Nephron (organoid): ENCODE measurements at regions not wholly inside any gene's neighbourhood (a gene's known extent, or its start where the extent isn't known, plus 50 kb on each side); places are given as distances from the start of the nearest gene placed in this dataset.

ENCODE experiments used
- H3K27ac Mint-ChIP-seq, 3 experiments: 2 replicates each; pipeline ENCODE4 v1.8.0; 2020; ENCODE audit warnings: mixed read lengths in 3 of 3, mild to moderate bottlenecking in 2 of 3, moderate library complexity in 1 of 3
- H3K27me3 Mint-ChIP-seq: 2 replicates; pipeline ENCODE4 v1.8.0; 2021; ENCODE audit warnings: low read depth, mild to moderate bottlenecking, moderate library complexity, mixed read lengths
- H3K36me3 Mint-ChIP-seq: 2 replicates; pipeline ENCODE4 v1.8.0; 2020; ENCODE audit warnings: low read depth, mixed read lengths
- H3K4me1 Mint-ChIP-seq: 2 replicates; pipeline ENCODE4 v1.8.0; 2020; ENCODE audit warnings: mixed read lengths
- H3K4me3 Mint-ChIP-seq, 3 experiments: 2 replicates each; pipeline ENCODE4 v1.8.0; 2020; ENCODE audit warnings: mild to moderate bottlenecking in 3 of 3, mixed read lengths in 3 of 3, moderate library complexity in 2 of 3
- H3K9me3 Mint-ChIP-seq: 2 replicates; pipeline ENCODE4 v1.8.0; 2020; ENCODE audit warnings: mixed read lengths
- TF ChIP-seq, protein P1 (sequence below), 3 experiments: fragments of 200-600 bp; sonication (generic); IDR thresholded peaks; one replicate each; pipeline ENCODE4 v1.5.0; 2021; ENCODE audit warnings: antibody characterized with exemption in 3 of 3; ENCODE audit not compliant: unreplicated experiment in 3 of 3

DNA sequence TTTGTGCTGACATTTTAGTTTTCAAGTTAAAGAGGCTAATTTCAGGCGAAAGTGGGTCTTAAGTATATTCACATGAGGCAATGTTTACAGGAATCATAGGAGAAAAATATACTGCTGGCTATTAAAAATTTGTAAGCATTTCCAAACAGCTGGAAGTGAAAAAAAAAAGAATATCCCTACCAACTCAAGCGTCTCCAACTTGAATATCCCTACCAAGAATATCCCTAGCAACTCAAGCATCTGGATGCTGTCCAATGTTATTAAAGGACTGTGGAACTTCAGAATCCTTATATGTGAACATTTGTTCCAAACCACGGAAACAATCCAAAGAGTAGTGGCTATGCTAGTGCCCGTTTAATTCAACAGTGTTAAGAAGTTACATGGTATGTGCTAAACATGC is 1303.0 kb downstream of the GATA3 start:
- TF ChIP-seq, protein P1, sequence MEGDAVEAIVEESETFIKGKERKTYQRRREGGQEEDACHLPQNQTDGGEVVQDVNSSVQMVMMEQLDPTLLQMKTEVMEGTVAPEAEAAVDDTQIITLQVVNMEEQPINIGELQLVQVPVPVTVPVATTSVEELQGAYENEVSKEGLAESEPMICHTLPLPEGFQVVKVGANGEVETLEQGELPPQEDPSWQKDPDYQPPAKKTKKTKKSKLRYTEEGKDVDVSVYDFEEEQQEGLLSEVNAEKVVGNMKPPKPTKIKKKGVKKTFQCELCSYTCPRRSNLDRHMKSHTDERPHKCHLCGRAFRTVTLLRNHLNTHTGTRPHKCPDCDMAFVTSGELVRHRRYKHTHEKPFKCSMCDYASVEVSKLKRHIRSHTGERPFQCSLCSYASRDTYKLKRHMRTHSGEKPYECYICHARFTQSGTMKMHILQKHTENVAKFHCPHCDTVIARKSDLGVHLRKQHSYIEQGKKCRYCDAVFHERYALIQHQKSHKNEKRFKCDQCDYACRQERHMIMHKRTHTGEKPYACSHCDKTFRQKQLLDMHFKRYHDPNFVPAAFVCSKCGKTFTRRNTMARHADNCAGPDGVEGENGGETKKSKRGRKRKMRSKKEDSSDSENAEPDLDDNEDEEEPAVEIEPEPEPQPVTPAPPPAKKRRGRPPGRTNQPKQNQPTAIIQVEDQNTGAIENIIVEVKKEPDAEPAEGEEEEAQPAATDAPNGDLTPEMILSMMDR (IDR thresholded peaks at IDR 0.05; ENCODE audit: unreplicated experiment in 3 of 3): no peak
- H3K4me3 Mint-ChIP-seq: no peak overlapping the region
- no peaks in the 10 kb centered on the region for H3K9me3 Mint-ChIP-seq

DNA sequence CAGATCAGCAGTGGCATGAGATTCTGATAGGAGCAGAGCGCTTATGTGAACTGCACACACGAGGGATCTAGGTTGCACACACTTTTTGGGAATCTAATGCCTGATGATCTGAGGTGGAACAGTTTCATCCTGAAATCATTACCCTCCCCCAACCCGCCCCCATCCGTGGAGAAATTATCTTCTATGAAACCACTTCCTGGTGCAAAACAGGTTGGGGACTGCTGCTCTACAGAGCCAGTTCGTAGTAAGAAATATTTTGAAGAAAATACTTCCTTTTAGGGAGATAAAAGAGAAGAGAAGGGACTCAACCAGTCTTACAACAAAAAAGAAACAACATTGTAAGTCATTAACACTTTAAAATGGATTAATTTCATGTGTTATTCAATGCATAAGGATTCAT is 1308.2 kb downstream of the GATA3 start:
- Mint-ChIP-seq H3K4me3 (no peak overlapping the region), H3K4me1 (no peaks in the 10 kb centered on the region)

More for the DNA sequence above, 1303.0 kb downstream of the GATA3 start:
- Mint-ChIP-seq H3K36me3 (no peaks in the 10 kb centered on the region), H3K27ac (no peak overlapping the region), H3K4me1 (no peaks in the 10 kb centered on the region), H3K27me3 (no peaks in the 10 kb centered on the region)

DNA sequence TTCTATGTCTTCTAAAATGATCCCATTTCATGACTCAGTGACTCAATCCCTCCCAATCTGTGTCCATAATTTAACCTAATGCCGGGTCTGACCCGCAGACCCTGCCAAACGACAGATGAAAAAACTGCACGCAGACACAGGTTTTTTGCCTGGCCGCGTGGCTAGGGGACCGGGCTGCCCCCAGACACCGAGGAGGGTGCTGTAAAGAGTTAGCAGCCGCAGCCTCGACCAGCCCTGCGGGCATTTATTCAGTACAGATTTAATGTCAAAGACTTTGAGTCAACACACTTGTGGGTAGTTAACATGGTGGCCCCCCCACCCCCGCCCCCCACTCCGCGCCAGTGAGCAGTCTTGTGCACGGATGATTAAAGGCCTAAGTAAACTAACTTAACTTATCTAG is 1324.7 kb downstream of the GATA3 start:
- peaks cover 6% of the 10 kb centered on the region for H3K9me3 Mint-ChIP-seq
- no peak overlapping the region for H3K27ac Mint-ChIP-seq
- no peaks in the 10 kb centered on the region for H3K4me1 Mint-ChIP-seq
- H3K36me3 Mint-ChIP-seq: no peaks in the 10 kb centered on the region
- no peak overlapping the region for H3K4me3 Mint-ChIP-seq
- H3K27me3 Mint-ChIP-seq: peaks cover 12% of the 10 kb centered on the region
- TF ChIP-seq, protein P1 (IDR thresholded peaks at IDR 0.05; ENCODE audit: unreplicated experiment in 3 of 3): no peak

More for the DNA sequence above, 1308.2 kb downstream of the GATA3 start:
- TF ChIP-seq, protein P1 (IDR thresholded peaks at IDR 0.05; ENCODE audit: unreplicated experiment in 3 of 3): no peak
- Mint-ChIP-seq H3K27ac (no peak overlapping the region), H3K27me3 (no peaks in the 10 kb centered on the region), H3K36me3 (no peaks in the 10 kb centered on the region), H3K9me3 (no peaks in the 10 kb centered on the region)

DNA sequence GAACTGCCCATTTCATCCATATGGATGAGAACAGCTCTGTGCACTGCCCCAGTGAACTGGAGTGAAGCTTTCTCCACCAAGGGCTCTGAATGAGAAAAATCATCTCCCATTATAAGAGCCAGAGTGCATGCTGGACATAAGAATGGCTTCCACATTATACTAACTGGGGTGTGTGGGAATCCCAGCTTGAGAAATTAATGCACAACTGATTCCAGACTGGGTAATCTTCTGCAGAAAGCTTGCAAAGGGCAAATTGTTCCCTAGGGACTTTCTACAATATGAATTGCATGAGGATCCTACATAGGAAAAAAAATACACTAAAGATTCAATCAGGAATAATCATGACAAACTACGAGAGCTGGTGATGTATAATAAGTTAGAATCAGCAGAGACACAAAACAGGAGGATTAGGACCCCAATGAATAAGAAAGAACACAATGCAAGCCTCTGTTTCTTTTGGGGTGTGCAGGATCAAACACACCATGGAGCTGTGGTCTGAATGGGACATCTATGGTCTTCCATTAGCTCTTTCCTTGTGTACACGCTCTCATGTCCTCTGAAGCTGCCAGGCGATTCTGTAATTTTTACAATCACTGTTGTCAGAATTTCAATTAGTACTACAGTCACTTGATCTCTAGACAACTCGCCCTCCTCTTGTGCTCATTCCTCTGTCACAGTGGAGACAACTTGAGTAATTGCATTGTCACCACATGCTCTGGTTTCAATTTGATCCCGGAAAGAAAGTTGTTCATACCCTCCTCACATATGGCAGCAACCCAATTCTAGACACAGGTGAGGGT is 1327.4 kb downstream of the GATA3 start:
- Mint-ChIP-seq H3K4me1 (no peaks in the 10 kb centered on the region), H3K36me3 (no peaks in the 10 kb centered on the region), H3K27ac (no peak overlapping the region), H3K4me3 (no peak overlapping the region), H3K27me3 (peaks cover 12% of the 10 kb centered on the region), H3K9me3 (peaks cover 6% of the 10 kb centered on the region)
- TF ChIP-seq, protein P1 (IDR thresholded peaks at IDR 0.05; ENCODE audit: unreplicated experiment in 3 of 3): no peak

DNA sequence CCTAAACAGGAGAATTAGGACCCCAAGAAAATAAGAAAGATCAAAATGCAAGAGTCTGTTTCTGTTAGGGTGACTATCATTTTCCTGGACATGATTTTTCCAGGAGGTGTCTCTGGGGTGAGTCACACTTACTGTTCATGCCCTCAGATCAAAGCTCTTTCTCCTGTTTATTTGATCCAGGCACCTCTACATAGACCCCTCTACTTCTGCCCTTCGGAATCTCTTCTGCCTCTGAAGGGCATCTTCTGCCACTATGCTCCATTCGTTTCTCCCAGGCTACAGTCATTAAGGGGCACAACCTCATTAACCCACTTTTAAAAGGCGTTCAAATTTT is 1328.0 kb downstream of the GATA3 start:
- no peak overlapping the region for H3K27ac Mint-ChIP-seq
- peaks cover 12% of the 10 kb centered on the region for H3K27me3 Mint-ChIP-seq
- H3K4me3 Mint-ChIP-seq: no peak overlapping the region
- TF ChIP-seq, protein P1 (IDR thresholded peaks at IDR 0.05; ENCODE audit: unreplicated experiment in 3 of 3): no peak
- H3K36me3 Mint-ChIP-seq: no peaks in the 10 kb centered on the region
- H3K4me1 Mint-ChIP-seq: no peaks in the 10 kb centered on the region
- peaks cover 6% of the 10 kb centered on the region for H3K9me3 Mint-ChIP-seq

DNA sequence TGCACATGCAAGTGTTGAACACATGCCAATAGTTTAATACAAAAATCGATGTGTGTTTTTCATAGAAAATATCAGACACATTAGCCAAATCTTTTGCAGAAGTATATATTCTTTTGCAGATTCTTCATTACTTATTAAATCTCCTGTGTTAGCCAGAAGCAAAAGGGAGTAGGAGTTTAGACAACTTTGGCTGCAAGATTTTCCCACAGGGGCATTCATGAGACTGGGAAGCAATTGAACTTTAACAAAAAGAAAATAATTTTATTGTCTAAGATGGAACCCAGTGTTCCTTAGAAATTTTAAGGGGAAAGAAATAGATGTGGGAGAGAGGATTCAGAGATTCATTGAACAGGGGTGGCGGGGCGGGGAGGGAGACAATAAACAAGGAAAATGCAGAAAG is 1336.0 kb downstream of the GATA3 start:
- peaks cover 9% of the 10 kb centered on the region for H3K4me1 Mint-ChIP-seq
- H3K27me3 Mint-ChIP-seq: no peaks in the 10 kb centered on the region
- no peaks in the 10 kb centered on the region for H3K9me3 Mint-ChIP-seq
- H3K4me3 Mint-ChIP-seq: no peak overlapping the region
- TF ChIP-seq, protein P1 (IDR thresholded peaks at IDR 0.05; ENCODE audit: unreplicated experiment in 3 of 3): no peak
- no peaks in the 10 kb centered on the region for H3K36me3 Mint-ChIP-seq
- H3K27ac Mint-ChIP-seq: no peak overlapping the region
